ENCODE measurements at regions not wholly inside any gene's neighbourhood (a gene's known extent, or its start where the extent isn't known, plus 50 kb on each side); places are given as distances from the start of the nearest gene placed in this dataset.

DNA sequence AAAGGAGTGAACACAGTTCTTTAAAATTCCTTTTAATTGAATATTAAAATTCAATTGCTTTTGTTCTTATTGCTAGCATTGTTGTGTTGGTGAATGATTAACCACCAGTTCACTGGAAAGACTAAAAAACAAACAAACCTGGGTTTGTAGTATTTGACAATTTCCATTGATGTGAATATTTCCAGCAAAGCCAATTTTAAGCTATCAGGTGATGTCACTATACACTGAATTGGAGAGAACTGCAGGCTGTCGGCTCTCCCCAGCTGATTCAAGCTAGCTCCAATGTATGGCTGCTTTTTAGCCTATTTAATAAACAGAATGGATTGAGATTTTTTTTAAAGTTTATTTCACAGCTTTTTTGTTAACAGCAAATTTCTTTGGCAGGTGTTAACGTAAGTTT lies 1753.6 kb upstream of the SEL1L start:
- Histone ChIP-seq H3K9ac (ENCODE audit: low read depth, low read length) (no peak overlapping the region), H3K79me2 (ENCODE audit: insufficient read depth, low read length) (no peaks in the 10 kb centered on the region), H4K20me1 (ENCODE audit: insufficient read depth, low read length) (no peaks in the 10 kb centered on the region), H2AFZ (ENCODE audit: low read depth, low read length) (no peak overlapping the region), H3K36me3 (ENCODE audit: insufficient read depth, low read length) (no peaks in the 10 kb centered on the region), H3K4me1 (ENCODE audit: insufficient read depth, low read length) (no peaks in the 10 kb centered on the region), H3K4me3 (ENCODE audit: low read depth in 1 of 2, low read length in 2 of 2) (no peak overlapping the region), H3K9me3 (ENCODE audit: insufficient read depth, low read length, severe bottlenecking) (no peaks in the 10 kb centered on the region), H3K4me2 (ENCODE audit: insufficient read depth, low read length) (no peak overlapping the region), H3K27ac (ENCODE audit: low read length) (no peak overlapping the region), H3K27me3 (ENCODE audit: insufficient read depth, low read length, poor library complexity) (no peaks in the 10 kb centered on the region)
- TF ChIP-seq, protein P1, sequence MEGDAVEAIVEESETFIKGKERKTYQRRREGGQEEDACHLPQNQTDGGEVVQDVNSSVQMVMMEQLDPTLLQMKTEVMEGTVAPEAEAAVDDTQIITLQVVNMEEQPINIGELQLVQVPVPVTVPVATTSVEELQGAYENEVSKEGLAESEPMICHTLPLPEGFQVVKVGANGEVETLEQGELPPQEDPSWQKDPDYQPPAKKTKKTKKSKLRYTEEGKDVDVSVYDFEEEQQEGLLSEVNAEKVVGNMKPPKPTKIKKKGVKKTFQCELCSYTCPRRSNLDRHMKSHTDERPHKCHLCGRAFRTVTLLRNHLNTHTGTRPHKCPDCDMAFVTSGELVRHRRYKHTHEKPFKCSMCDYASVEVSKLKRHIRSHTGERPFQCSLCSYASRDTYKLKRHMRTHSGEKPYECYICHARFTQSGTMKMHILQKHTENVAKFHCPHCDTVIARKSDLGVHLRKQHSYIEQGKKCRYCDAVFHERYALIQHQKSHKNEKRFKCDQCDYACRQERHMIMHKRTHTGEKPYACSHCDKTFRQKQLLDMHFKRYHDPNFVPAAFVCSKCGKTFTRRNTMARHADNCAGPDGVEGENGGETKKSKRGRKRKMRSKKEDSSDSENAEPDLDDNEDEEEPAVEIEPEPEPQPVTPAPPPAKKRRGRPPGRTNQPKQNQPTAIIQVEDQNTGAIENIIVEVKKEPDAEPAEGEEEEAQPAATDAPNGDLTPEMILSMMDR (IDR thresholded peaks at IDR 0.05; ENCODE audit: borderline replicate concordance, extremely low read depth, low read length, poor library complexity, severe bottlenecking) = no peak
- no peak for TF ChIP-seq EZH2 (IDR thresholded peaks at IDR 0.05; ENCODE audit: borderline replicate concordance, low read depth, low read length, severe bottlenecking)
- ATAC-seq (ENCODE audit: insufficient read depth, low read depth) (no peak), DNase-seq (no peak)

DNA sequence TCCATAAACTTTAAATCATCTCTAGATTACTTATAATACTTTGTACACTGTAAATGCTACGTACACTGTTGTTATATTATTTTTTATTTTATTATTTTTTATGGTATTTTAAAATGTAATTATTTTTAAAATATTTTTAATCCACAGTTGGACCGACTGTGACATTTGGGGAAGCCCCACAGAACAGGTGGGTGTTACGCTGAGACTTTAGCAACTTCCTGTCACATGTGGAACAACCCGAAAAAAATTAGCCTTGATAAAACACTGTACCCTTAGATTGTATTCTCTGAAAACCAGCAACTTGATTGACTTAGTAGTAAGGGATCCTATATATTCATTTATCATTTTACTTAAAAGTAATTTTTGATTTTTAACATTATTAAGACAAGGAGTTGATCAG lies 1755.7 kb upstream of the SEL1L start:
- no peaks in the 10 kb centered on the region for H3K9me3 ChIP-seq (ENCODE audit: insufficient read depth, low read length, severe bottlenecking)
- ATAC-seq (ENCODE audit: insufficient read depth, low read depth) = no peak
- no peak for DNase-seq
- no peak overlapping the region for H2AFZ ChIP-seq (ENCODE audit: low read depth, low read length)
- H3K79me2 ChIP-seq (ENCODE audit: insufficient read depth, low read length) = no peaks in the 10 kb centered on the region
- H3K27ac ChIP-seq (ENCODE audit: low read length) = no peak overlapping the region
- H3K27me3 ChIP-seq (ENCODE audit: insufficient read depth, low read length, poor library complexity) = no peaks in the 10 kb centered on the region
- no peak overlapping the region for H3K4me3 ChIP-seq (ENCODE audit: low read depth in 1 of 2, low read length in 2 of 2)
- TF ChIP-seq, protein P1 (IDR thresholded peaks at IDR 0.05; ENCODE audit: borderline replicate concordance, extremely low read depth, low read length, poor library complexity, severe bottlenecking) = no peak
- no peak for TF ChIP-seq EZH2 (IDR thresholded peaks at IDR 0.05; ENCODE audit: borderline replicate concordance, low read depth, low read length, severe bottlenecking)
- H3K4me2 ChIP-seq (ENCODE audit: insufficient read depth, low read length) = no peak overlapping the region
- H3K4me1 ChIP-seq (ENCODE audit: insufficient read depth, low read length) = no peaks in the 10 kb centered on the region
- H4K20me1 ChIP-seq (ENCODE audit: insufficient read depth, low read length) = no peaks in the 10 kb centered on the region
- no peaks in the 10 kb centered on the region for H3K36me3 ChIP-seq (ENCODE audit: insufficient read depth, low read length)
- H3K9ac ChIP-seq (ENCODE audit: low read depth, low read length) = no peak overlapping the region

DNA sequence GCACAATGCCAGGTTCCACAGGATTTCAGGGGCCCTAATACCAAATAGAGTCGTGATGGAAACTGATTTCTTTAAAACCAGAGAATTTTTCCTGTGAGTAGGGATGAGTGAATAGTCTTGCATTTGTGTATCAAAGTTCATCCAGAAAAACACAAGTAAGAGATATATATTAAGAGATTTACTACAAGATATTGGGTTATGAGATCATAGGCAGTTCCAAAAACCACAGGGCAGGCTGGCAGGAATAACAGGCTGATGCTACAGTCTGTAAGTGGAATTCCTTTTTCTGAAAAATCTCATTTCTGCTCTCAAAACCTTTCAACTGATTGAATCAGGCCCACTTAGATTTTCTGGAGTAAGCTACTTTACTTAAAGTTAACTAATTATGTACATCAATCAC lies 1756.2 kb upstream of the SEL1L start:
- no peaks in the 10 kb centered on the region for H4K20me1 ChIP-seq (ENCODE audit: insufficient read depth, low read length)
- H3K27me3 ChIP-seq (ENCODE audit: insufficient read depth, low read length, poor library complexity) = no peaks in the 10 kb centered on the region
- H3K4me1 ChIP-seq (ENCODE audit: insufficient read depth, low read length) = no peaks in the 10 kb centered on the region
- no peak for TF ChIP-seq EZH2 (IDR thresholded peaks at IDR 0.05; ENCODE audit: borderline replicate concordance, low read depth, low read length, severe bottlenecking)
- TF ChIP-seq, protein P1 (IDR thresholded peaks at IDR 0.05; ENCODE audit: borderline replicate concordance, extremely low read depth, low read length, poor library complexity, severe bottlenecking) = no peak
- DNase-seq = no peak
- H2AFZ ChIP-seq (ENCODE audit: low read depth, low read length) = no peak overlapping the region
- H3K9ac ChIP-seq (ENCODE audit: low read depth, low read length) = no peak overlapping the region
- H3K4me3 ChIP-seq (ENCODE audit: low read depth in 1 of 2, low read length in 2 of 2) = no peak overlapping the region
- H3K79me2 ChIP-seq (ENCODE audit: insufficient read depth, low read length) = no peaks in the 10 kb centered on the region
- no peak overlapping the region for H3K27ac ChIP-seq (ENCODE audit: low read length)
- no peak overlapping the region for H3K4me2 ChIP-seq (ENCODE audit: insufficient read depth, low read length)
- H3K9me3 ChIP-seq (ENCODE audit: insufficient read depth, low read length, severe bottlenecking) = no peaks in the 10 kb centered on the region
- ATAC-seq (ENCODE audit: insufficient read depth, low read depth) = no peak
- H3K36me3 ChIP-seq (ENCODE audit: insufficient read depth, low read length) = no peaks in the 10 kb centered on the region

DNA sequence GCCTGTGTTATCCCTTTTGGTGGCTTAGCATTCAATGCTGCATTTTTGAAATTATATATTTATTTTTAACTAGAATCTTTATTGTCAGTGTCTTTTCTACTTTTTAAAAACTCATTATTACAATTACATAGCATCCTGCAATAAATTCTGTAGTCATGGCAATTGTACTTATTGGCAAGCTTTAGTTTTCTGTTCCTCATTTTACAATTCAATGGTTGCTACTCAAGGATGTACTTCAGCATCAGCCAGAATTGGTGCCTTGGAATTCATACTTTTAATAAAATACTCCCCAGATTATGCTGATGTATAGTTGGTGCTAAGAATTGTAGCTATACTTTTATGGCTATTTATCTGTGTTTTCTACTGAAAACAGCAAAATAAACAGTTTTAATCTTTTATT lies 1756.8 kb upstream of the SEL1L start:
- TF ChIP-seq, protein P1 (IDR thresholded peaks at IDR 0.05; ENCODE audit: borderline replicate concordance, extremely low read depth, low read length, poor library complexity, severe bottlenecking) = no peak
- no peak for TF ChIP-seq EZH2 (IDR thresholded peaks at IDR 0.05; ENCODE audit: borderline replicate concordance, low read depth, low read length, severe bottlenecking)
- Histone ChIP-seq H3K9ac (ENCODE audit: low read depth, low read length) (no peak overlapping the region), H3K27me3 (ENCODE audit: insufficient read depth, low read length, poor library complexity) (no peaks in the 10 kb centered on the region), H3K4me2 (ENCODE audit: insufficient read depth, low read length) (no peak overlapping the region), H4K20me1 (ENCODE audit: insufficient read depth, low read length) (no peaks in the 10 kb centered on the region), H3K79me2 (ENCODE audit: insufficient read depth, low read length) (no peaks in the 10 kb centered on the region), H3K4me3 (ENCODE audit: low read depth in 1 of 2, low read length in 2 of 2) (no peak overlapping the region), H3K27ac (ENCODE audit: low read length) (no peak overlapping the region), H2AFZ (ENCODE audit: low read depth, low read length) (no peak overlapping the region), H3K36me3 (ENCODE audit: insufficient read depth, low read length) (no peaks in the 10 kb centered on the region), H3K9me3 (ENCODE audit: insufficient read depth, low read length, severe bottlenecking) (no peaks in the 10 kb centered on the region), H3K4me1 (ENCODE audit: insufficient read depth, low read length) (no peaks in the 10 kb centered on the region)
- DNase-seq (no peak), ATAC-seq (ENCODE audit: insufficient read depth, low read depth) (no peak)

Data from DND-41 (cell line).